ENCODE measurements at regions not wholly inside any gene's neighbourhood (a gene's known extent, or its start where the extent isn't known, plus 50 kb on each side); places are given as distances from the start of the nearest gene placed in this dataset.
"Not testable (repeated sequence)": the region's sequence is repeated elsewhere in the genome, so short reads cannot be mapped to it uniquely, and the experiment has no call there.

DNA sequence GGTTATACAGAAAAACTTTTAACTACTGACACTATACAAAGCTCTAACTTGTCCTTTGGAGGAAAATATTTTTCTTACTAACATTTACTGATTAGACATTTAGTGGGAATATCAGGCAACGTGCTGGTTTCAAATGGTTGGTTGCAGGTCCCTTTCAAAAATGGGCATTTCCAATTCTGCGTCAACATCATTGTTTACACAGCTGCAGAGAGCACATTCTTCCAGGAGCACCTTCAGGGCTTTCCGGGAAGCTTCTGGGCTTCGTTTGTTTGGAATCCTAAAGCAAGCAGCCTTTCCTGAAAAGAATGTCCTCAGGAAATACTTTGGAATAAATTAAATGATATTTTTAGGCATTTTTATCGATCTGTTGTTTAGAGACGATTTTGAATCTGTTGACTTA lies 289.7 kb downstream of the TRIML1 start:
- H3K27me3 ChIP-seq, result no peaks in the 10 kb centered on the region
- no peaks in the 10 kb centered on the region for H3K9me3 ChIP-seq
- no peaks in the 10 kb centered on the region for H3K4me1 ChIP-seq
- no peak overlapping the region for H3K4me3 ChIP-seq
- TF ChIP-seq Cebpa-rat (IDR thresholded peaks at IDR 0.05), result no peak
- no peak overlapping the region for H3K27ac ChIP-seq
- no peaks in the 10 kb centered on the region for H4K20me1 ChIP-seq
- no peak overlapping the region for H3K4me2 ChIP-seq
- no peak overlapping the region for H3K9ac ChIP-seq
- no peaks in the 10 kb centered on the region for H3K36me3 ChIP-seq

DNA sequence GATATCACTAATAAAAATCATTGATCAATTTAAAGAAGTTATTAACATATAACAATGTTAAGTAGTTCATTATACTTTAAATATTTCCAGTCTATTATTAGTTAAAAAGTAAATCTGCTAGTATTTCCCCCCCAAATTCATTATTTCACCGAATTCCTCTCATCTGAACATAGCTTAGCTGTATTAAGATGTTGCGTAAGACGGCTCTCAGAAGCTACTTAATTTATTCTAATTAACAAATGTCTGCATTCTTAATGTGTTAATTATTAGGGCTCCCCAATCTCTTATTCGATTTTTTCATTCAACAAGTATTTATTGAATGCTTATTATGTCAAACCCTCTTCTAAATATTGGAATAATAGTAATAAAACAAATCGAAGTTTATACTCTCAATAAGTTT lies 290.7 kb downstream of the TRIML1 start:
- TF ChIP-seq Cebpa-rat (IDR thresholded peaks at IDR 0.05), result no peak
- no peak overlapping the region for H3K27ac ChIP-seq

DNA sequence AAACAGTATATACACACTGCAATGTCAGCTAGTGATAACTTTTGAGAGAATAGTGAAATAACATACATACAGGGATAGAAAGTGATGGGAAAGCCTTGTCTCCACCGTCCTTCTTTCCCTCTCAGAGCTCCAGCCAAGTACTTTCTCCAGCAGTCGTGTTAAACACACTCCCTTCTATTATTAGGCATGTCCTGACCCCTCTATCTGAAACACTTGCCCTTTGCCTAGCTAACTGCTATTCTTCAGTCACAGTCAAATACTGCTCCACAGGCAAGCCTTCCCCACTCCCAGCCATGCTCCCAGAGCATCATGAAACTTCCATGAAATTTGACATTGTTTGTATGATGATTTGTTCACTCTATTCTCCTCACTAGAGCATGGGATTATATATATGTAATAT lies 291.1 kb downstream of the TRIML1 start:
- no peak overlapping the region for H3K9ac ChIP-seq
- no peaks in the 10 kb centered on the region for H4K20me1 ChIP-seq
- no peak for TF ChIP-seq Cebpa-rat (IDR thresholded peaks at IDR 0.05)
- H3K4me3 ChIP-seq, result no peak overlapping the region
- H3K36me3 ChIP-seq, result no peaks in the 10 kb centered on the region
- H3K4me1 ChIP-seq, result no peaks in the 10 kb centered on the region
- no peaks in the 10 kb centered on the region for H3K9me3 ChIP-seq
- H3K27ac ChIP-seq, result no peak overlapping the region
- no peak overlapping the region for H3K4me2 ChIP-seq
- no peaks in the 10 kb centered on the region for H3K27me3 ChIP-seq

More for the DNA sequence above, 290.7 kb downstream of the TRIML1 start:
- Histone ChIP-seq H3K36me3 (no peaks in the 10 kb centered on the region), H3K9me3 (no peaks in the 10 kb centered on the region), H3K27me3 (no peaks in the 10 kb centered on the region), H3K4me3 (no peak overlapping the region), H3K4me1 (no peaks in the 10 kb centered on the region), H3K4me2 (no peak overlapping the region), H4K20me1 (no peaks in the 10 kb centered on the region), H3K9ac (no peak overlapping the region)

DNA sequence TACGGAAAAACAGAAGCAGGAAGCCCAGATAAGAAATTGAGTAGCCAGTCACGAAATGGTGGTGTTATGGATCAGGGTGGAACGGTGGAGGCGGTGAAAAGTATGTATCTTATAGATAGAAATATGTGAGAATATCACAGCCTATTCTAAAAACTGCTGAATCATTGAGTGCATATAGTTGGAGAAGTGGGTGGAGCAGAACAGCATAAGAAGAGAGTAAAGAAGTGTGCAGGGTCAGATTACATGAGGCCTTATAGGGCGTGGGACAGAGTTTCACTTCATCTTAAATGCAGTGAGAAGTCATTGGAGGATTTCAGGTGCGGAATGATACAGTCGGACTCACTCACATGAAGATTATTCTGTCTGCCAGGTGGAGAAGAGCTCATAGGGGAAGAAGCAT lies 293.1 kb downstream of the TRIML1 start:
- no peak overlapping the region for H3K4me2 ChIP-seq
- no peaks in the 10 kb centered on the region for H4K20me1 ChIP-seq
- TF ChIP-seq Cebpa-rat (IDR thresholded peaks at IDR 0.05), result no peak
- no peaks in the 10 kb centered on the region for H3K36me3 ChIP-seq
- no peak overlapping the region for H3K27ac ChIP-seq
- H3K9ac ChIP-seq, result no peak overlapping the region
- H3K27me3 ChIP-seq, result no peaks in the 10 kb centered on the region
- peaks cover 8% of the 10 kb centered on the region for H3K4me1 ChIP-seq
- H3K4me3 ChIP-seq, result no peak overlapping the region
- no peaks in the 10 kb centered on the region for H3K9me3 ChIP-seq

DNA sequence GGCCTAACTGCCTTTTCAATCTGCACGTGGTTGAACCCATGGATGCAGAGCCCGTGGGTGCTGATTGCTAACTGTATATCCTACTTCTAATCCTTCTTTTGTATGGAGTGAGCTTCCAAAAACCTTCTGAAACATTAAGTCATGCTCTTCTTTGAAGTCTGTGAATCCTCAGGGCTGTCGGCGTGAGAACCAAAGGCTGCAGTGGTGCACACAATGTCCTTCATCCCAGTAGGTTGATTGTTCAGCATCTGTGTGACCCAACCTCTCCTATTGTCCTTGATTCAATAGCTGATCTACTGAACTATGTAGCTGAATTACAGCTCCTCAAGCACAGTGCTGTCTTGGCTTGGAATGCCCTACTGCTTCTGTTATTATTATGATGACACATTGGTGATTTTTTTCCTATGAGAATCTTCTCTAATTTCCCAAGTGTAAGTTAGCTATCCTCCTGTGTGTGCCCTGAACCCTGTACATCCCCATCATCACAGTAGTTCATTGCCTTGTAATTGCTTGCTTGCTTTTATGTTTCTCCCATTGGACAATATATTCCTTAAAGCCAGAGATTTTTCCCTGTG lies 294.6 kb downstream of the TRIML1 start:
- no peaks in the 10 kb centered on the region for H3K9me3 ChIP-seq
- no peak overlapping the region for H3K27ac ChIP-seq
- H3K36me3 ChIP-seq, result no peaks in the 10 kb centered on the region
- H3K9ac ChIP-seq, result no peak overlapping the region
- peaks cover 8% of the 10 kb centered on the region for H3K4me1 ChIP-seq
- no peak for TF ChIP-seq Cebpa-rat (IDR thresholded peaks at IDR 0.05)
- H3K4me2 ChIP-seq, result no peak overlapping the region
- no peaks in the 10 kb centered on the region for H4K20me1 ChIP-seq
- H3K27me3 ChIP-seq, result no peaks in the 10 kb centered on the region
- no peak overlapping the region for H3K4me3 ChIP-seq

DNA sequence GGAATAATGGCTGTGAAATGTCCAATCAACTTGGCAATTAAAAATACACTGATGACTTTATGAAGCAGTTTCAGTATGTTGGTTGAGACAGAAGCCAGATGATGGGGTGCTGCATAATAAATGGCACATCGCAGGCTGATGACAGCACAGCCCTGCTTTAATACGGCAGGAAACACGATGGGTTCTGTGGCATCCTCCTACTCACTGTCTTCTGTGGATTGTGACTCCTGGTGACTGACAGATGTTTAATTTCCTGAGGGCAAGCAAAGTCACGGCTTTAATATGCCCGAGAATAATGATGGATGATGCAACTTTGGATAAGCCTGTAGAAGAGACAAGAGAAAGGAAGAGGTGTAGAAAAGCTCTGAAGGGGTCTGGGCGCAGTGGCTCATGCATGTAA lies 295.4 kb downstream of the TRIML1 start:
- H3K4me2 ChIP-seq, result no peak overlapping the region
- H3K4me3 ChIP-seq, result no peak overlapping the region
- no peaks in the 10 kb centered on the region for H4K20me1 ChIP-seq
- H3K27ac ChIP-seq, result no peak overlapping the region
- H3K9me3 ChIP-seq, result no peaks in the 10 kb centered on the region
- no peaks in the 10 kb centered on the region for H3K27me3 ChIP-seq
- peaks cover 8% of the 10 kb centered on the region for H3K4me1 ChIP-seq
- H3K9ac ChIP-seq, result no peak overlapping the region
- no peak for TF ChIP-seq Cebpa-rat (IDR thresholded peaks at IDR 0.05)
- no peaks in the 10 kb centered on the region for H3K36me3 ChIP-seq

DNA sequence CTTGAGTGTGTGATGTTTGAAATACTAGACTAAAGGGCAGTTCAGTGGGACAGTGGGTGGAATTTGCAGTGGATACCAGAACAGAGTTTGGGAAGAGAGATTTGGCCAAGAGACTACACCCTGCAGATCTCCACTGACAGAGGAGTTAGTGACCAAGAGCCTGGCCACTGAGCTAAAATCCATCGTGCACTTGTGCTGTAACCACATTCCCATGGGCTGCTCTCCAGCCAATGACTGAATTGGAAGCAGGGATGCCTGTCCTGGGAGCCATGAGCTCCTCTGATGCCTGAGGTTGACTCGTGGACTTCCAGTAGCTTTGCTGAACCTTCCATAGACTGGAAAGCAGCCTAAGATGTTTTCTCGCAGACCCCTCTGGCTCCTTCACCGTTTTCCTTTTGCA lies 296.1 kb downstream of the TRIML1 start:
- no peak overlapping the region for H3K9ac ChIP-seq
- no peak for TF ChIP-seq Cebpa-rat (IDR thresholded peaks at IDR 0.05)
- H3K27ac ChIP-seq, result no peak overlapping the region
- no peak overlapping the region for H3K4me3 ChIP-seq
- H3K4me2 ChIP-seq, result no peak overlapping the region
- no peaks in the 10 kb centered on the region for H3K36me3 ChIP-seq
- H3K27me3 ChIP-seq, result no peaks in the 10 kb centered on the region
- peaks cover 8% of the 10 kb centered on the region for H3K4me1 ChIP-seq
- H4K20me1 ChIP-seq, result no peaks in the 10 kb centered on the region
- H3K9me3 ChIP-seq, result no peaks in the 10 kb centered on the region

DNA sequence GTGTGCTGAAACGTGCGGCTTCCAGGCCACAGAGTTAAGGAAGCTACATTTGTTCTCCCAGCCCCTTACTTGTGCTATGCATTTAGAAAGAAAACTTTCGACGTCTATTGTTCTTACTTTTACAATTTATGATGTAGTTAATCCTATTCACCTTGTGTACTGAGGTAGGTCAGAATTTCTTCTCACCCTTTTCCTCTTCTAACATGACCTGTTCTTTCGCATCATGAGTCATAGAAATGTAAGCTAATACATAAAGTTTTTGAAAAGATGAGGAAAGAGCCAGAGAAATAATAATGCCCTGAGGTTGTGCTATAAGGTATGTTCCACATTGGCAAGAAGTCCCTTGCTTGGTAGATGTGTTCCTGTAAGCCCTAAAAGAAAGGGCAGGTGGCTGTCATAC lies 298.3 kb downstream of the TRIML1 start:
- no peak overlapping the region for H3K9ac ChIP-seq
- no peak overlapping the region for H3K4me2 ChIP-seq
- H3K4me3 ChIP-seq, result no peak overlapping the region
- no peaks in the 10 kb centered on the region for H3K27me3 ChIP-seq
- peaks cover 8% of the 10 kb centered on the region for H3K4me1 ChIP-seq
- H3K36me3 ChIP-seq, result no peaks in the 10 kb centered on the region
- H4K20me1 ChIP-seq, result no peaks in the 10 kb centered on the region
- H3K27ac ChIP-seq, result no peak overlapping the region
- no peak for TF ChIP-seq Cebpa-rat (IDR thresholded peaks at IDR 0.05)
- H3K9me3 ChIP-seq, result no peaks in the 10 kb centered on the region

DNA sequence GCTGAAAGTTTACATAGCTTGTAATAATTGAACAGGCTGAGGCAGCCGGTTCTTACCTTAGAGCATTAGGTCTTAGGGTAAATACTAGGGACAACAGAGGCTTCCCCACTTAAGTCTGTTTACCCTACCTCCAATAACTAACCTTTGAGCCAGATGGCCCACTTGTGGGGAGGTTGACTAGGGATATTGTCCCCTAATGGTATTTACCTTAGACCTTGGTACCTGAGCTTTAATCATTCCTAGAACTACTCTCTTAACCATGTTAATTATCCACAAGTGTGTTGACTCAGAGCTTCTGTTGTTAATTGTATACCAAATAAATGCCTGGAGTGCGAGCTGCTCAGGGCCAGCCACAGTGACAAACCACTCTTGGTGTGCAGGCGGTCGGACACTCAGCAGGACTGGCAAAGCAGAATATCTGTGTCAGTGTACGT lies 299.2 kb downstream of the TRIML1 start:
- not testable (repeated sequence) for H3K4me3 ChIP-seq, H3K9me3 ChIP-seq

DNA sequence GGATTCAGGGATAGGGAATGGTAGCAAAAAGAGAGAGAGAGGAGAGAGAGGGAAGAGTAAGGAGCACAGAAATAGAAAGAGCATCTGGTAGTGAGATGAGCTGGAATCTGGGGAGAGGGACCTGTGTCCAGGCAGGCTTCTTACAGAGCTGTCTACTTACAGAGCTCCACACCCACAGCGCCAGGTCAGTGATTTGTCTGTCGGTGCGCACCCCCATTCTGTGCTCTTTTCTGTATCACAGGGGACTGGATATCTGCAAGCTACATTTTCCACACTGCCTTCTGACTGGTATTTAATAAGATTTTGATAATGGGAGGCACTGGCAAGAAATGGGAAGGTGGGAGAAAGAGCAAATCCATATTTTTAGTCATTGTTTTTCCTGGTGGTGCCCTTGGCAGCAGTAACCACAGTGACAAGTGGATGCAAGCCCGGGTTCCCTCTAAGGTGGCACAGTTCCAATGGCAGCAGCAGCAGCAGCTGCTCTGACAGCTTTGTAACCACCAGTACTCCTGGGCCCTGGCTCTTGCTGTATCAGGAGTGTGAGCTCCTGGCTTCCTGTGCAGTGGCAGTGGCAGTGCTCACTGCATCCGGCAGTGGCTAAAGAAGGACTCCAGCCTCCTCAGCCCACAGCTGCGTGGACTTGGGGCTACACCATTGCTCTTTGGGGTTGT lies 300.5 kb downstream of the TRIML1 start:
- no peak overlapping the region for H3K27ac ChIP-seq
- no peak overlapping the region for H3K4me2 ChIP-seq
- H4K20me1 ChIP-seq, result no peaks in the 10 kb centered on the region
- H3K4me3 ChIP-seq, result no peak overlapping the region
- H3K9me3 ChIP-seq, result no peaks in the 10 kb centered on the region
- no peak for TF ChIP-seq Cebpa-rat (IDR thresholded peaks at IDR 0.05)
- no peak overlapping the region for H3K9ac ChIP-seq
- no peaks in the 10 kb centered on the region for H3K36me3 ChIP-seq
- H3K4me1 ChIP-seq, result peaks cover 8% of the 10 kb centered on the region
- no peaks in the 10 kb centered on the region for H3K27me3 ChIP-seq

More for the DNA sequence above, 299.2 kb downstream of the TRIML1 start:
- H3K4me2 ChIP-seq, H3K27ac ChIP-seq, H3K9ac ChIP-seq, H3K27me3 ChIP-seq, H4K20me1 ChIP-seq, H3K36me3 ChIP-seq, H3K4me1 ChIP-seq: not testable (repeated sequence)

DNA sequence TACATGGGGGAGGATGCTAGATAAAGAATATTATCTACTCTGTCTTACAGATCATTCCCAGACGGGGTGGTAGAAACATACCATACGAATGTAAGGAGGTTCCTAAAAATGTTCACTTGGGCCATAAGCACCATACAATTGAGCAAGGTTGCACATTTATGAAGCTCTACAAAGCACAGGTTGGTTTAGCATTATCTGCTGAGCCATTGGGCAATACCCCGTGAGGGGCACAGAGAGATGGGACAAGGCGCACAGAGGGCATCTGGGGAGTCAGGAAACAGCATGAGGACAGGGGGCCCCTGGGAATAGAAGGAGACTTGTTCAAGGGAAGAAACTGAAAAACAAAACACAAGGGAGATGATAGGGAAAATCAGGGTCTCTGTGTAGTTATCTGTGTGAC lies 305.3 kb downstream of the TRIML1 start:
- H3K4me2 ChIP-seq, result no peak overlapping the region

DNA sequence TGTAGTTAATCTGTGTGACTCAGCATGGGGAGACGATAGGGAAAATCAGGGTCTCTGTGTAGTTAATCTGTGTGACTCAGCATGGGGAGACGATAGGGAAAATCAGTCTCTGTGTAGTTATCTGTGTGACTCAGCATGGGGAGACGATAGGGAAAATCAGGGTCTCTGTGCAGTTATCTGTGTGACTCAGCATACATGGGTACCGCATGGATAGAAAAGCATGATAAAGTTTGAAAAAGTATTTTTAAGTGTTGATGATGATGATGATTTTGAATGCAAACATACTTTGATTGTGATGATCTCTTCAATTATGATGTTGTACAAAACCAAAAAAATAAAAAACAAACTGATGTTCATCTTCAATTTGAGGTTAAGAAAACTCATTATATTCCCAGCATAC lies 309.8 kb downstream of the TRIML1 start:
- not testable (repeated sequence) for H3K27me3 ChIP-seq, H3K4me3 ChIP-seq, H3K9ac ChIP-seq, H4K20me1 ChIP-seq, H3K9me3 ChIP-seq, H3K4me2 ChIP-seq, H3K4me1 ChIP-seq, H3K27ac ChIP-seq, H3K36me3 ChIP-seq

More for the DNA sequence above, 305.3 kb downstream of the TRIML1 start:
- H3K9ac ChIP-seq, result no peak overlapping the region
- no peaks in the 10 kb centered on the region for H4K20me1 ChIP-seq
- H3K9me3 ChIP-seq, result no peaks in the 10 kb centered on the region
- no peaks in the 10 kb centered on the region for H3K4me1 ChIP-seq
- TF ChIP-seq Cebpa-rat (IDR thresholded peaks at IDR 0.05), result no peak
- H3K4me3 ChIP-seq, result no peak overlapping the region
- H3K27me3 ChIP-seq, result no peaks in the 10 kb centered on the region
- no peak overlapping the region for H3K27ac ChIP-seq
- no peaks in the 10 kb centered on the region for H3K36me3 ChIP-seq
